ENCODE measurements at regions not wholly inside any gene's neighbourhood (a gene's known extent, or its start where the extent isn't known, plus 50 kb on each side); places are given as distances from the start of the nearest gene placed in this dataset.

DNA sequence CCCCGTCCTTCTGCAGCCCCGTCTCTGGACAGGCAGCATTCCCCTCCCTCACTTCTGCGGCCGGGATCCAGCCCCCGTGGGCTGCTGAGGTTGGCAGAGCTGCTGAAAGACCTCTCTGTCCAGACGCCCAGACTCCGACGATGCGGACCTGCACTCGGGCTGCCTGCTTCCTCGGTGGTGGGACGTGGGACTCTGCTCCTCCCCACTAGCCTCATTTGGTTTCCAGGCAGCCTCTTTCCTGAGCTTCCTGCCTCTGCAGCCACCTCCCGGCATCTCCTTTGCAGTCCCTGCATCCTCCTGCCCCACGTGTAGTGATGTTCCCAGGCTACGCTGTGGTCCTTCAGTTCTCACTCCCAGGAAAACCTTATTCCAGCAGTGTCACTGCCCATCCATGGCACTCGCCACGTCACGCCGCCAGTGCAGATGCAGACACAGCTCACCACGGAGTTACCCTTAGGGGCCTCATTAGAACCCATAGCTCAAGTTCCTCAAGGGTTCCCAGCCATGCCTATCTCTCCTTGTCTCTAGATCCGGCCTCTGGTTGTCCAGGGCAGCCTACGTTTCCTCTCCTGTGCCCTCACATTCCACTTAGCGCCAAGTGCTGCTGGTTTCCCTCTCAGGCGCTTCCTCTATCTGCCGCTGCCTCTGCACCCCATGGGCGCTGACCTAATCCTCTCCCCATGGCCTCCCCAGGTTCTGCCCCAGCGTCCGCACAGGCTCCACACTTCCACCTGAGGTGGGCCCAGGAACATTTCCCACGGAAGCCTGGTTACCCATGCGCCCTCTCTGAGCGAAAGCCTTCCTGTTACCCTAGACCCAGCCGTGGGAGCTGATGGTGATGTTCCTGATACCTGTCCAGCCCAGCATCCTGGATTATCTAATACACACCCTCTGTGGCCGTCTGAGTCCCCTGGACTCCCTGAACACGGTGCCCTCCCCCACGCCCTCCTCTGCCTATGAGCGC, 318.3 kb upstream of the MYT1L start:
- Histone ChIP-seq H3K4me2 (ENCODE audit: low read length) (no peak overlapping the region), H3K36me3 (ENCODE audit: control insufficient read depth, low read length) (no peaks in the 10 kb centered on the region), H3K4me3 (ENCODE audit: low read length) (no peak overlapping the region), H3K4me1 (ENCODE audit: control insufficient read depth, low read length) (no peaks in the 10 kb centered on the region), H3K79me2 (ENCODE audit: control insufficient read depth, low read length) (no peaks in the 10 kb centered on the region), H3F3A (ENCODE audit: control insufficient read depth, insufficient read depth) (no peaks in the 10 kb centered on the region), H4K20me1 (ENCODE audit: control insufficient read depth, insufficient read depth, low read depth, low read length) (no peaks in the 10 kb centered on the region), H3K9me3 (ENCODE audit: control insufficient read depth, insufficient read depth, low read length) (no peaks in the 10 kb centered on the region), H3K9me2 (replicated peaks; ENCODE audit: control insufficient read depth, low read length) (no peaks in the 10 kb centered on the region), H3K27ac (ENCODE audit: low read depth, low read length) (no peak overlapping the region), H3K27me3 (ENCODE audit: control insufficient read depth, low read length) (no peaks in the 10 kb centered on the region)
- no peak for TF ChIP-seq EZH2phosphoT487 (IDR thresholded peaks at IDR 0.05; ENCODE audit: borderline replicate concordance, low read length)
- TF ChIP-seq, protein P1, sequence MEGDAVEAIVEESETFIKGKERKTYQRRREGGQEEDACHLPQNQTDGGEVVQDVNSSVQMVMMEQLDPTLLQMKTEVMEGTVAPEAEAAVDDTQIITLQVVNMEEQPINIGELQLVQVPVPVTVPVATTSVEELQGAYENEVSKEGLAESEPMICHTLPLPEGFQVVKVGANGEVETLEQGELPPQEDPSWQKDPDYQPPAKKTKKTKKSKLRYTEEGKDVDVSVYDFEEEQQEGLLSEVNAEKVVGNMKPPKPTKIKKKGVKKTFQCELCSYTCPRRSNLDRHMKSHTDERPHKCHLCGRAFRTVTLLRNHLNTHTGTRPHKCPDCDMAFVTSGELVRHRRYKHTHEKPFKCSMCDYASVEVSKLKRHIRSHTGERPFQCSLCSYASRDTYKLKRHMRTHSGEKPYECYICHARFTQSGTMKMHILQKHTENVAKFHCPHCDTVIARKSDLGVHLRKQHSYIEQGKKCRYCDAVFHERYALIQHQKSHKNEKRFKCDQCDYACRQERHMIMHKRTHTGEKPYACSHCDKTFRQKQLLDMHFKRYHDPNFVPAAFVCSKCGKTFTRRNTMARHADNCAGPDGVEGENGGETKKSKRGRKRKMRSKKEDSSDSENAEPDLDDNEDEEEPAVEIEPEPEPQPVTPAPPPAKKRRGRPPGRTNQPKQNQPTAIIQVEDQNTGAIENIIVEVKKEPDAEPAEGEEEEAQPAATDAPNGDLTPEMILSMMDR (IDR thresholded peaks at IDR 0.05; ENCODE audit: low read depth, low read length, poor library complexity, severe bottlenecking) = no peak

DNA sequence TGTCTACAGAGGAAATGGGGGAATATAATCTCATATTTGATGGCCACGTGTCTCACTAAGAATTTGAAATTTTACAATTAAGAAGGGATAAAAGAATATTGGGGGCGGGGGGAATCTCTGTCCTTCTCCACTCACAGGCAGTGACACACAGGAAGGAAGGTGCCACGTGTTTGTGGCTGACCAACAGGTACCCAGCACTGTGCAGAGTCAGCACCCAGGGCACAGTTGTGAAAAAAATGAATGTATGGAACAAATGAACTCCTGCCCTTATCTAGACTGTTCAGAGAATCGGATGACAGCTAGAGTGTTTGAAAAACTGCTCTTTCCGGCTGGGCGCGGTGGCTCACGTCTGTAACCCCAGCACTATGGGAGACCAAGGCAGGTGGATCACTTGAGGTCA, 317.0 kb upstream of the MYT1L start:
- Histone ChIP-seq H3K4me2 (ENCODE audit: low read length) (no peak overlapping the region), H3K36me3 (ENCODE audit: control insufficient read depth, low read length) (no peaks in the 10 kb centered on the region), H3K27ac (ENCODE audit: low read depth, low read length) (no peak overlapping the region), H3K9me2 (replicated peaks; ENCODE audit: control insufficient read depth, low read length) (no peaks in the 10 kb centered on the region), H3K4me3 (ENCODE audit: low read length) (no peak overlapping the region), H3K27me3 (ENCODE audit: control insufficient read depth, low read length) (no peaks in the 10 kb centered on the region), H3K4me1 (ENCODE audit: control insufficient read depth, low read length) (no peaks in the 10 kb centered on the region), H3K9me3 (ENCODE audit: control insufficient read depth, insufficient read depth, low read length) (no peaks in the 10 kb centered on the region; the same call in 1 of the 2 replicates), H3F3A (ENCODE audit: control insufficient read depth, insufficient read depth) (no peaks in the 10 kb centered on the region), H4K20me1 (ENCODE audit: control insufficient read depth, insufficient read depth, low read depth, low read length) (no peaks in the 10 kb centered on the region), H3K79me2 (ENCODE audit: control insufficient read depth, low read length) (no peaks in the 10 kb centered on the region)
- no peak for TF ChIP-seq EZH2phosphoT487 (IDR thresholded peaks at IDR 0.05; ENCODE audit: borderline replicate concordance, low read length)
- TF ChIP-seq, protein P1 (IDR thresholded peaks at IDR 0.05; ENCODE audit: low read depth, low read length, poor library complexity, severe bottlenecking) = no peak

DNA sequence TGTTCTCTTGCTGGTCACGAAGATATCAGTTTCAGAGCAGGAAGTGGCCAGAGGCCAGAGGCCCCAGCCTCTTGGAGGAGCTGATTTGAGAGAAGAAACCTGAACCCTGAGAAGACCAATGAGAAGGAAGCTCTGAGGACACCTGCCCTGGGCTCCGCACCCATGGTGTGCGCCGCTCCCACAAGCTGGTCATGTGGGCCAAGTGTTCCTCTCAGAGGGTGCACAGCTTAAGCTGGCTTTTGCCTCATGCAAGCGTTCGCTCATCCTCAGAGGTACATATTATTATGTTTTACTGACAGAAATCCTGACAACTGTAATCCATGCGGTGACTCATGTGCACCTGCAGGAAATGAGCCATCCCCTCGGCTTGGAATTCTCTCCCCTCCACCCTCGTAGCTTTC, 316.1 kb upstream of the MYT1L start:
- no peak for TF ChIP-seq EZH2phosphoT487 (IDR thresholded peaks at IDR 0.05; ENCODE audit: borderline replicate concordance, low read length)
- TF ChIP-seq, protein P1 (IDR thresholded peaks at IDR 0.05; ENCODE audit: low read depth, low read length, poor library complexity, severe bottlenecking) = no peak
- no peaks in the 10 kb centered on the region for H3K79me2 ChIP-seq (ENCODE audit: control insufficient read depth, low read length)
- no peaks in the 10 kb centered on the region for H3K36me3 ChIP-seq (ENCODE audit: control insufficient read depth, low read length)
- no peaks in the 10 kb centered on the region for H3K4me1 ChIP-seq (ENCODE audit: control insufficient read depth, low read length)
- no peaks in the 10 kb centered on the region; the same call in 1 of the 2 replicates for H3K9me3 ChIP-seq (ENCODE audit: control insufficient read depth, insufficient read depth, low read length)
- no peak overlapping the region for H3K4me3 ChIP-seq (ENCODE audit: low read length)
- no peaks in the 10 kb centered on the region for H3K27me3 ChIP-seq (ENCODE audit: control insufficient read depth, low read length)
- H3K9me2 ChIP-seq (replicated peaks; ENCODE audit: control insufficient read depth, low read length) = no peaks in the 10 kb centered on the region
- no peak overlapping the region for H3K4me2 ChIP-seq (ENCODE audit: low read length)
- no peak overlapping the region for H3K27ac ChIP-seq (ENCODE audit: low read depth, low read length)
- no peaks in the 10 kb centered on the region for H4K20me1 ChIP-seq (ENCODE audit: control insufficient read depth, insufficient read depth, low read depth, low read length)
- no peaks in the 10 kb centered on the region for H3F3A ChIP-seq (ENCODE audit: control insufficient read depth, insufficient read depth)

All from DOHH2 (cell line).